Activated CD4-positive, alpha-beta memory T cell treated with anti-CD3 and anti-CD28 coated beads, Interleukin-2, amount 10 ng/mL, durations not matched to agents 7 days and 5 days (primary cell): ENCODE measurements at regions not wholly inside any gene's neighbourhood (a gene's known extent, or its start where the extent isn't known, plus 50 kb on each side); places are given as distances from the start of the nearest gene placed in this dataset.

Experiments used
- CTCF ChIA-PET: fragments of 350-600 bp; sonication (Branson Sonifier 250); formaldehyde crosslinking; loops from one replicate; lab custom pipeline; 2021; ENCODE audit warnings: antibody characterized with exemption, inconsistent platforms; lab: Charles Lee
- POLR2A ChIA-PET: fragments of 350-600 bp; sonication (Branson Sonifier 250); formaldehyde crosslinking; loops from one replicate; lab custom pipeline; 2021; ENCODE audit warnings: antibody characterized with exemption; lab: Charles Lee
- DNase-seq: peaks from one replicate; pipeline ENCODE4 v3.0.0-alpha.2; 2020
- H3K27ac Mint-ChIP-seq: one replicate; pipeline ENCODE4 v1.8.0; 2021; ENCODE audit warnings: mild to moderate bottlenecking, mixed read lengths
- H3K27me3 Mint-ChIP-seq: one replicate; pipeline ENCODE4 v1.8.0; 2021; ENCODE audit warnings: mixed read lengths
- H3K36me3 Mint-ChIP-seq: one replicate; pipeline ENCODE4 v1.8.0; 2021; ENCODE audit warnings: low read depth, mixed read lengths
- H3K4me1 Mint-ChIP-seq: one replicate; pipeline ENCODE4 v1.8.0; 2021; ENCODE audit warnings: mixed read lengths
- H3K4me3 Mint-ChIP-seq: one replicate; pipeline ENCODE4 v1.8.0; 2021; ENCODE audit warnings: mild to moderate bottlenecking, mixed read lengths
- H3K9me3 Mint-ChIP-seq: one replicate; pipeline ENCODE4 v1.8.0; 2021; ENCODE audit warnings: mixed read lengths

- CTCF ChIA-PET = no interaction called here
- no peak for DNase-seq
- Mint-ChIP-seq H3K9me3 (no peaks in the 10 kb centered on the region), H3K4me1 (no peaks in the 10 kb centered on the region), H3K4me3 (no peak overlapping the region), H3K36me3 (no peaks in the 10 kb centered on the region), H3K27ac (no peak overlapping the region), H3K27me3 (peaks cover 20% of the 10 kb centered on the region)
- POLR2A ChIA-PET = no interaction called here
Measured at GRCh38 chr15:56524915-56525314, 60.0 kb upstream of the MNS1 start.

DNA sequence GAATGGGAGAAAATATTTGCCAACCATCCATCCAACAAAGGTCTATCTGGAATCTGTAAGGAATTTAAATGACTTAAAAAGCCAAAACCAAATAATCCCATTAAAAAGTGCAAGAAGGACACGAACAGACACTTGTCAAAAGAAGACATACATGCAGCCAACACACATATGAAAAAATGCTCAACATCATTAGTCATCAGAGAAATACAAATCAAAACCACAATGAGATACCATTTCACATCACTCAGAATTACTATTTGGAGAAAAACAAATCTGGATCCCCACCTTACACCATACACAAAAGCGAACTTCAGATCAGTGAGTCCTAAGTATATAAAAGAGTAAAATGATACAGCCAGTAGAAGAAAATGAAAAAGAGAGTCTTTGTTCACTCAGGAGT is 58.6 kb upstream of the MNS1 start:
- Mint-ChIP-seq H3K27ac (no peak overlapping the region), H3K27me3 (peaks cover 21% of the 10 kb centered on the region), H3K4me3 (no peak overlapping the region), H3K9me3 (peaks cover 2% of the 10 kb centered on the region), H3K36me3 (no peaks in the 10 kb centered on the region), H3K4me1 (no peaks in the 10 kb centered on the region)
- ChIA-PET POLR2A (no interaction called here), CTCF (no interaction called here)
- no peak for DNase-seq

DNA sequence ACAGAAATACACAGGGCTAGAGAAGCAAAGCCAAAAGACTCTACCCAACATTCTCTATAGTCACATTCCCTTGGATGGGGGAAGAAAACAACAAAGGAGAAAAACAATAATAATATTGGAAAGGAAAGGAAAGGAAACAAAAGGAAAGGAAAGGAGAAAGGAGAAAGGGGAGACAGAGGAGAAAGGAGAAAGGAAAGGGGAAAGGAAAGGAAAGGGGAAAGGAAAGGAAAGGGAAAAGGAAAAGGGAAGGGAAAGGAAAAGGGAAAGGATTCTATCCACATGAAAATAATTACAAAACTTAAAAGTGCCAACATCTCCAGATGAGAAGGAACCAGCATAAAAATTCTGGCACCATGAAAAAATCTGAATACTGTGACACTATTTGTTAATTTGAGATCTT is 54.1 kb upstream of the MNS1 start:
- ChIA-PET CTCF (no interaction called here), POLR2A (no interaction called here)
- H3K27me3 Mint-ChIP-seq = peaks cover 17% of the 10 kb centered on the region
- peaks cover 5% of the 10 kb centered on the region for H3K9me3 Mint-ChIP-seq
- no peaks in the 10 kb centered on the region for H3K36me3 Mint-ChIP-seq
- H3K4me3 Mint-ChIP-seq = no peak overlapping the region
- H3K27ac Mint-ChIP-seq = no peak overlapping the region
- H3K4me1 Mint-ChIP-seq = no peaks in the 10 kb centered on the region
- DNase-seq = no peak
